ENCODE measurements at regions not wholly inside any gene's neighbourhood (a gene's known extent, or its start where the extent isn't known, plus 50 kb on each side); places are given as distances from the start of the nearest gene placed in this dataset.

DNA sequence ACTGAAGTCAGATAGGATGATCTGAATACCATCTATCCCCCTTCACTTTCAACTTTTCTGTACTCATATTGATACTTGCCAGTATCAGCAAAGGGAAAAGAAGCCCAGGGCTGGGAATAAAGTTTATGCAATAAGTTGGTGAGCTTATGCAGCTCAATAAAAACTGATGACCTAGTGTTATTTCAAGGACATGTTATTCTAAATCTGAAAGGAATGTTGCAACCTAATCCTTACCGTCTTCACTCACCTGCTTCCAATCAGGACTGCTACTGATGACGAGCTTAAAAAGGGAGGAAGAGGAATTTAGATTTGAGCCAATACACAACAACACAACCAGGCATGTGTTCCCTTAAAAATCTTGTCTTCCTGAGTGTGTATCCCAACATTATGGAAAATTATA is 419.9 kb downstream of the SPRY1 start:
- no peak for TF ChIP-seq POLR2AphosphoS5 (IDR thresholded peaks at IDR 0.05)
- TF ChIP-seq, protein P1, sequence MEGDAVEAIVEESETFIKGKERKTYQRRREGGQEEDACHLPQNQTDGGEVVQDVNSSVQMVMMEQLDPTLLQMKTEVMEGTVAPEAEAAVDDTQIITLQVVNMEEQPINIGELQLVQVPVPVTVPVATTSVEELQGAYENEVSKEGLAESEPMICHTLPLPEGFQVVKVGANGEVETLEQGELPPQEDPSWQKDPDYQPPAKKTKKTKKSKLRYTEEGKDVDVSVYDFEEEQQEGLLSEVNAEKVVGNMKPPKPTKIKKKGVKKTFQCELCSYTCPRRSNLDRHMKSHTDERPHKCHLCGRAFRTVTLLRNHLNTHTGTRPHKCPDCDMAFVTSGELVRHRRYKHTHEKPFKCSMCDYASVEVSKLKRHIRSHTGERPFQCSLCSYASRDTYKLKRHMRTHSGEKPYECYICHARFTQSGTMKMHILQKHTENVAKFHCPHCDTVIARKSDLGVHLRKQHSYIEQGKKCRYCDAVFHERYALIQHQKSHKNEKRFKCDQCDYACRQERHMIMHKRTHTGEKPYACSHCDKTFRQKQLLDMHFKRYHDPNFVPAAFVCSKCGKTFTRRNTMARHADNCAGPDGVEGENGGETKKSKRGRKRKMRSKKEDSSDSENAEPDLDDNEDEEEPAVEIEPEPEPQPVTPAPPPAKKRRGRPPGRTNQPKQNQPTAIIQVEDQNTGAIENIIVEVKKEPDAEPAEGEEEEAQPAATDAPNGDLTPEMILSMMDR (IDR thresholded peaks at IDR 0.05 in 8 of 11, conservative IDR thresholded peaks at IDR 0.05 in 3 of 11): no peak
- no peak for TF ChIP-seq POLR2A (IDR thresholded peaks at IDR 0.05)
